ENCODE measurements at regions not wholly inside any gene's neighbourhood (a gene's known extent, or its start where the extent isn't known, plus 50 kb on each side); places are given as distances from the start of the nearest gene placed in this dataset.

GRCh38 chr5:96609369-96609768, 52.8 kb upstream of the CAST start:
- Histone ChIP-seq H3K4me1 (no peaks in the 10 kb centered on the region; the same call in 1 of the 2 replicates), H3K36me3 (ENCODE audit: control insufficient read depth, insufficient read depth, low read length) (no peaks in the 10 kb centered on the region), H3K9me3 (no peaks in the 10 kb centered on the region), H3K4me3 (ENCODE audit: low read depth, low read length) (no peak overlapping the region), H3K27me3 (replicated peaks; ENCODE audit: control insufficient read depth, insufficient read depth, low read length) (no peaks in the 10 kb centered on the region)
- ChIA-PET POLR2A (no interaction called here), CTCF (no interaction called here)
- no peak overlapping the region for H3K27ac Mint-ChIP-seq (ENCODE audit: unreplicated experiment)
- no peaks in the 10 kb centered on the region for H3K36me3 Mint-ChIP-seq (ENCODE audit: insufficient read depth, unreplicated experiment)
- no peaks in the 10 kb centered on the region for H3K4me1 Mint-ChIP-seq (ENCODE audit: low read depth, unreplicated experiment)
- TF ChIP-seq CTCF (IDR thresholded peaks at IDR 0.05; ENCODE audit: insufficient read depth in 1 of 2, low read depth in 1 of 2, low read length in 1 of 2, severe bottlenecking in 1 of 2, unreplicated experiment in 1 of 2), result no peak
- H3K4me3 Mint-ChIP-seq (ENCODE audit: unreplicated experiment), result no peak overlapping the region
- DNase-seq, result no peak
- intact Hi-C loops (cut with micrococcal nuclease; ENCODE audit: unreplicated experiment), result no loop called here
- BruUV-seq (replicated peaks), result no TSS peak
- H3K9me3 Mint-ChIP-seq (ENCODE audit: unreplicated experiment), result peaks cover 9% of the 10 kb centered on the region
- H3K27me3 Mint-ChIP-seq (ENCODE audit: insufficient read depth, unreplicated experiment), result no peaks in the 10 kb centered on the region

- BruUV-seq (replicated peaks), result no TSS peak
- no peak for TF ChIP-seq CTCF (IDR thresholded peaks at IDR 0.05; ENCODE audit: insufficient read depth in 1 of 2, low read depth in 1 of 2, low read length in 1 of 2, severe bottlenecking in 1 of 2, unreplicated experiment in 1 of 2)
- Histone ChIP-seq H3K9me3 (no peaks in the 10 kb centered on the region), H3K27me3 (replicated peaks; ENCODE audit: control insufficient read depth, insufficient read depth, low read length) (no peaks in the 10 kb centered on the region), H3K4me3 (ENCODE audit: low read depth, low read length) (no peak overlapping the region), H3K36me3 (ENCODE audit: control insufficient read depth, insufficient read depth, low read length) (no peaks in the 10 kb centered on the region), H3K4me1 (peaks cover 7% of the 10 kb centered on the region)
- H3K36me3 Mint-ChIP-seq (ENCODE audit: insufficient read depth, unreplicated experiment), result no peaks in the 10 kb centered on the region
- H3K4me1 Mint-ChIP-seq (ENCODE audit: low read depth, unreplicated experiment), result no peaks in the 10 kb centered on the region
- H3K27me3 Mint-ChIP-seq (ENCODE audit: insufficient read depth, unreplicated experiment), result no peaks in the 10 kb centered on the region
- H3K27ac Mint-ChIP-seq (ENCODE audit: unreplicated experiment), result no peak overlapping the region
- intact Hi-C loops (cut with micrococcal nuclease; ENCODE audit: unreplicated experiment), result loop anchor here (5.0 to 10.0 kb wide), 3 partner anchors 142 to 324 kb away; partner anchors contain the start of gene LNPEP
- peaks cover 9% of the 10 kb centered on the region for H3K9me3 Mint-ChIP-seq (ENCODE audit: unreplicated experiment)
- no peak for DNase-seq
- ChIA-PET POLR2A (no interaction called here), CTCF (no interaction called here)
- no peak overlapping the region for H3K4me3 Mint-ChIP-seq (ENCODE audit: unreplicated experiment)
These were observed 51.4 kb upstream of the CAST start for GRCh38 chr5:96610747-96611146.

DNA sequence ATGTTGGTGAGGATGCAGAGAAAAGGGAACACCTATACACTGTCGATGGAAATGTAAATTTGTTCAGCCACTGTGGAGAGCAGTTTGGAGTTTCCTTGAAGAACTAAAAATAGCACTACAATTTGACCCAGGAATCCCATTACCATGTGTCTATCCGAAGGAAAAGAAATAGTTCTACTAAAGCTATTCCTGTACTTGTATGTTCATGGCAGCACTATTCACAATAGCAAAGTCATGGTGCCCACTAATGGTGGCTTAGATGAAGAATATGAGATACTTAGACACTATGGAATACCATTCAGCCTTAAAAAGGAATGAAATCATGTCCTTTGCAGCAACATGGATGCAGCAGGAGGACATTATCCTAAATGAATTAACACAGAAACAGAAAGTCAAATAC, 50.2 kb upstream of the CAST start:
- no peak for TF ChIP-seq CTCF (IDR thresholded peaks at IDR 0.05; ENCODE audit: insufficient read depth in 1 of 2, low read depth in 1 of 2, low read length in 1 of 2, severe bottlenecking in 1 of 2, unreplicated experiment in 1 of 2)
- H3K27me3 ChIP-seq (replicated peaks; ENCODE audit: control insufficient read depth, insufficient read depth, low read length), result no peaks in the 10 kb centered on the region
- no peaks in the 10 kb centered on the region for H3K36me3 ChIP-seq (ENCODE audit: control insufficient read depth, insufficient read depth, low read length)
- no peaks in the 10 kb centered on the region for H3K27me3 Mint-ChIP-seq (ENCODE audit: insufficient read depth, unreplicated experiment)
- H3K4me1 ChIP-seq, result peaks cover 7% of the 10 kb centered on the region
- POLR2A ChIA-PET, result no interaction called here
- BruUV-seq (replicated peaks), result no TSS peak
- no peak overlapping the region for H3K4me3 ChIP-seq (ENCODE audit: low read depth, low read length)
- H3K9me3 ChIP-seq, result peaks cover 3% of the 10 kb centered on the region; the same call in 1 of the 2 replicates
- no peak overlapping the region for H3K4me3 Mint-ChIP-seq (ENCODE audit: unreplicated experiment)
- no peaks in the 10 kb centered on the region for H3K36me3 Mint-ChIP-seq (ENCODE audit: insufficient read depth, unreplicated experiment)
- intact Hi-C loops (cut with micrococcal nuclease; ENCODE audit: unreplicated experiment), result loop anchor here (5.0 to 10.0 kb wide), 3 partner anchors 140 to 323 kb away; partner anchors contain the start of gene LNPEP
- H3K27ac Mint-ChIP-seq (ENCODE audit: unreplicated experiment), result no peak overlapping the region
- no peak for DNase-seq
- H3K4me1 Mint-ChIP-seq (ENCODE audit: low read depth, unreplicated experiment), result no peaks in the 10 kb centered on the region
- CTCF ChIA-PET, result no interaction called here
- peaks cover 9% of the 10 kb centered on the region for H3K9me3 Mint-ChIP-seq (ENCODE audit: unreplicated experiment)
